Adrenal gland (tissue), 9 donors: ENCODE measurements at regions not wholly inside any gene's neighbourhood (a gene's known extent, or its start where the extent isn't known, plus 50 kb on each side); places are given as distances from the start of the nearest gene placed in this dataset.

ENCODE experiments used
- DNase-seq, 7 donors: peaks; one replicate each; pipeline ENCODE4 v3.0.0-alpha.2; 2019 to 2020
- H3K27ac ChIP-seq, 5 donors: fragments of 200-600 bp; sonication (generic) in 4 of 5; 1 replicate in 3 of 5; 2 replicates in 2 of 5; pipeline versions ENCODE4 v1.5.1 to v1.8.0; 2016 to 2020; ENCODE audit warnings: mild to moderate bottlenecking in 1 of 5
- H3K27me3 ChIP-seq: fragments of 200-600 bp; 2 replicates; pipeline ENCODE4 v1.8.0; 2021
- H3K36me3 ChIP-seq, 2 donors: fragments of 200-600 bp; replicated peaks in 1 of 2; 1 replicate in 1 of 2; 2 replicates in 1 of 2; pipeline versions ENCODE4 v1.5.1 to v1.8.0; 2018 to 2022
- H3K4me1 ChIP-seq, 2 donors: fragments of 200-600 bp; replicated peaks in 1 of 2; 1 replicate in 1 of 2; 2 replicates in 1 of 2; pipeline versions ENCODE4 v1.5.1 to v1.8.0; 2018 to 2021
- H3K4me3 ChIP-seq, 4 donors: fragments of 200-600 bp; sonication (generic) in 3 of 4; one replicate each; pipeline ENCODE4 v1.5.1; 2016 to 2018
- H3K9me3 ChIP-seq, 3 donors: fragments of 200-600 bp; sonication (generic) in 1 of 3; replicated peaks in 1 of 3; 1 replicate in 2 of 3; 2 replicates in 1 of 3; pipeline versions ENCODE4 v1.5.1 to v1.8.0; 2016 to 2021
- POLR2A ChIP-seq, 2 donors: fragments of 450-650 bp; IDR thresholded peaks; one replicate each; pipeline ENCODE4 v1.6.1; 2017; ENCODE audit warnings: antibody characterized with exemption in 2 of 2, mild to moderate bottlenecking in 2 of 2, moderate library complexity in 1 of 2
- WGBS, 4 donors: extraction: QIAGEN DNeasy Blood & Tissue Kit in 2 of 4; methylation state at CpG; one replicate each; pipeline versions ENCODE4 v1.1.5 to v1.1.7; 2013 to 2017; 5-methylcytosine and 5-hydroxymethylcytosine counted together
- intact Hi-C, 2 donors: fragments of 100-400 bp; cut with DNase I; formaldehyde crosslinking; loops; one replicate each; pipeline versions ENCODE4 v1.14.1 to v1.15.0; 2022 to 2023
- TF ChIP-seq, protein P1 (sequence below), 6 experiments: fragments of 450-650 bp in 4 of 6; fragments of 200-600 bp in 2 of 6; sonication (generic) in 1 of 6; IDR thresholded peaks; 1 replicate in 5 of 6; 2 replicates in 1 of 6; pipeline versions ENCODE4 v1.5.1 to v1.8.0; 2016 to 2021; ENCODE audit warnings: antibody characterized with exemption in 6 of 6, mild to moderate bottlenecking in 2 of 6, moderate library complexity in 1 of 6
- donor health status: healthy with polysubstance abuse.
- donor health status: Bipolar disorder and iron deficiency.
- donor health status: DM: yes; HTN: yes; CAD: no.
- donor health status: DM: no; HTN: no; CAD: no.
- donor health status: DM: no; HTN: no; CAD: no.

GRCh38 chr2:43171789-43172188 lies 54.6 kb downstream of the ZFP36L2 start:
- no peak overlapping the region for H3K27ac ChIP-seq
- no peaks in the 10 kb centered on the region for H3K27me3 ChIP-seq
- no peak overlapping the region for H3K4me3 ChIP-seq
- H3K36me3 ChIP-seq = no peaks in the 10 kb centered on the region
- TF ChIP-seq, protein P1, sequence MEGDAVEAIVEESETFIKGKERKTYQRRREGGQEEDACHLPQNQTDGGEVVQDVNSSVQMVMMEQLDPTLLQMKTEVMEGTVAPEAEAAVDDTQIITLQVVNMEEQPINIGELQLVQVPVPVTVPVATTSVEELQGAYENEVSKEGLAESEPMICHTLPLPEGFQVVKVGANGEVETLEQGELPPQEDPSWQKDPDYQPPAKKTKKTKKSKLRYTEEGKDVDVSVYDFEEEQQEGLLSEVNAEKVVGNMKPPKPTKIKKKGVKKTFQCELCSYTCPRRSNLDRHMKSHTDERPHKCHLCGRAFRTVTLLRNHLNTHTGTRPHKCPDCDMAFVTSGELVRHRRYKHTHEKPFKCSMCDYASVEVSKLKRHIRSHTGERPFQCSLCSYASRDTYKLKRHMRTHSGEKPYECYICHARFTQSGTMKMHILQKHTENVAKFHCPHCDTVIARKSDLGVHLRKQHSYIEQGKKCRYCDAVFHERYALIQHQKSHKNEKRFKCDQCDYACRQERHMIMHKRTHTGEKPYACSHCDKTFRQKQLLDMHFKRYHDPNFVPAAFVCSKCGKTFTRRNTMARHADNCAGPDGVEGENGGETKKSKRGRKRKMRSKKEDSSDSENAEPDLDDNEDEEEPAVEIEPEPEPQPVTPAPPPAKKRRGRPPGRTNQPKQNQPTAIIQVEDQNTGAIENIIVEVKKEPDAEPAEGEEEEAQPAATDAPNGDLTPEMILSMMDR (IDR thresholded peaks at IDR 0.05) = no peak
- TF ChIP-seq POLR2A (IDR thresholded peaks at IDR 0.05) = no peak
- DNase-seq = peak in 6 of 7 donors; percentile 55 to 85 (median 72)
- intact Hi-C loops = no loop called here
- H3K4me1 ChIP-seq = peaks cover 11 to 28% of the 10 kb centered on the region in 2 donors
- H3K9me3 ChIP-seq = peaks cover 0 to 9% (median 0%) of the 10 kb centered on the region in 3 donors
- WGBS, 4 donors = 65 to 88% (median 74%) methylated on average over 1 of the region's 1 CpG

DNA sequence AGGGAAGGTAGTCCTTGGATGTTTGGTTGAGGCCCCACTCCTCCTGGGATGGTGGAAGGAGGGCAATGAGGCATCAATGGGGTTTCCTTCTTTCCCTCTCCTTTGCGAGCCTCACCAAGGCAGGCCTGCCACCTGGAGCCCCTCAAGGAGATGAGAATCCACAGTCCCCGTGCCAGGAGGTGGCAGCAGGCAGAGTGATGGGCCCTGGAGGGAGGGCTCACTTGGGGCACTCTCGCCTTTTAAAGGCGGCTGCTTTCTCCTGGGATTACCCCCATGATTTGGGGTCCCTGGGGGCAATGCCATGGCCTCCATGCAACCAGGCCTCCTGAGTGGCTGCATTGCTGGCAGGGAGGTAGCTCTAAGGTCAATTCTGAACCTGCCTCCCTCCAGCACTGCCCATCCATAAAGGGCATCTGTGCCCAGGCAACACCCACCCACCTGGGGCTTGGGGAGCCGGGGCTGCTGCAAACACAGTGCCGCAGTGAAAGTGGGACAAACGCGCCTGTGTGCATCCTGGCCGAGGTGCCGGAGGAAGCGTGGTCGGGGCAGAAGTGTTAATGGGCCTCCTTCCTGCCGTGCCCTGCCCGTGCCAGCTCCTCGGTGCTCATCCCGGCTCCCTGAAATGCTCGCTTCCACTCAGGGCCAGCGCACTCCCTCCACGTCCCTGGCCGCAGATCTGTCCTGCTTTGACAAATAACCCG lies 55.9 kb downstream of the ZFP36L2 start:
- DNase-seq = no peak
- no peaks in the 10 kb centered on the region for H3K27me3 ChIP-seq
- no peak overlapping the region for H3K4me3 ChIP-seq
- H3K4me1 ChIP-seq = peaks cover 11 to 34% of the 10 kb centered on the region in 2 donors
- TF ChIP-seq POLR2A (IDR thresholded peaks at IDR 0.05) = no peak
- TF ChIP-seq, protein P1 (IDR thresholded peaks at IDR 0.05) = no peak
- H3K36me3 ChIP-seq = no peaks in the 10 kb centered on the region
- 81 to 84% (median 82%) methylated on average over 6 to 21 of the region's 21 CpGs for WGBS, 4 donors
- intact Hi-C loops = no loop called here
- peaks cover 0 to 7% (median 0%) of the 10 kb centered on the region in 3 donors for H3K9me3 ChIP-seq
- H3K27ac ChIP-seq = no peak overlapping the region

DNA sequence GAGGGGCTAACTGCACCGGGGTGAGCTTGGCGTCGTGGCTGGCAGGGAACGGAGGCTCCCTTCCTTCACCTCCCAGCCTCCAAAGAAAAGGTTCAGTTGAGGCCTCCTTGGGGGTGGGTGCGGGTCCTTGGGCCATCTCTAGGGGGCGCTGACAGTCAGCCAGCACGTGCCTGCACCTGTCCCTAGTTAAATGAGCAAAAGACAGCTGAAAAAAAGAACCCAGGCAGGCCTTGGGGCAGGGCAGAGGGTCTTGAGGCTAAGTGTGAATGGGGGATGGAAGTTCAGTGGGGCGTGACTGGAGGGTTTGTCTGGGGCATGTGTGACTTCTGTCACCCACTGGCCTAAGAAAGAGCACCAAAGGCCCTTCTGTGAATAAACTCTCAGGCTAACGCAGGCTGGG lies 56.4 kb downstream of the ZFP36L2 start:
- Histone ChIP-seq H3K36me3 (no peaks in the 10 kb centered on the region), H3K4me1 (peaks cover 11 to 35% of the 10 kb centered on the region in 2 donors), H3K27me3 (no peaks in the 10 kb centered on the region), H3K27ac (no peak overlapping the region), H3K4me3 (no peak overlapping the region), H3K9me3 (peaks cover 0 to 2% (median 0%) of the 10 kb centered on the region in 3 donors)
- 56 to 78% (median 72%) methylated on average over 8 to 9 of the region's 9 CpGs for WGBS, 4 donors
- intact Hi-C loops = no loop called here
- peak in 1 of 7 donors; percentile 48 for DNase-seq
- TF ChIP-seq, protein P1 (IDR thresholded peaks at IDR 0.05) = peak in 5 of 6 experiments; percentile 17 to 46 (median 30)
- no peak for TF ChIP-seq POLR2A (IDR thresholded peaks at IDR 0.05)

DNA sequence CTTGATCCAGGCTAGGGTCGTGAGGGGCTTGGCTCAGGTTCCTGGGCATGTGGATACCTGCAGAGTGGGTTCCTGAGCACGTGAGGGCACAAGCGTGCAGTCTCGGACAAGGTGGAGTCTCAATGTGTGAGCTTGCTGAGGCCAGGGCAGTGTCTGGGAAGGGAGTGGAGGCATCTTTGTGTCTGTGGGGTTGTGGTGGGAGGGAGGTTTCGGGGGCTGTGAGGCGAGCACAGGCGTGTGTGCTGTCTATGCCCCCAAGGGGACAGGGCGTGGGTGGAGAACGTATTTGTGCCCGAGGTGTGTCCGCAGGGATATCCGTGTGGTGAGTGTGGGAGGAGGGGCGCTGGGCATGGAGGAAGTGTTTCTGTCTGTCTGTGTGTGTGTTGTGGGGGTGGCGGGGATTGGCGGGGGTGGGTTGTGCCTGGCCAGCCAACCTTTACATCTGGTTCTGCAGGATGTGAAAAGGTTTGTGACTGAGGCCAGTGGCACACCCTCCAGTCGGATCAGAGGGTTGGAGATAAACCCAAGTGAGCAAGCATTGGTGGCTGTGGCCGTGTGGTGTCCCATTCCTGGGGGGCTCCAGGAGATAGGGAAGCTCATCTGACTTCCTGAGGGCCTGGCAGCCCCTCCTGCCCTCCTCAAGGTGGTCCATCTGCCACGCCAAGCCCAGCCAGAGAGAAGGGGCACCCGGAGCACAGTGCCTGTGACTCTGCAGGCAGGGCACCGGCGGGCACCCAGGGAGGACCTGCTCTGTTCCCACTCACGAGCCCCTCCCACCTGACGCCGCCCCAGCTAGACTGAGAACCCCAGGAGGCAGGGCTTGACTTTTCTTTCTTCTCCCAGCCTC lies 57.1 kb downstream of the ZFP36L2 start:
- intact Hi-C loops = no loop called here

More for the DNA sequence above, 57.1 kb downstream of the ZFP36L2 start:
- Histone ChIP-seq H3K4me1 (peaks cover 11 to 33% of the 10 kb centered on the region in 2 donors), H3K27me3 (no peaks in the 10 kb centered on the region), H3K4me3 (no peak overlapping the region), H3K36me3 (no peaks in the 10 kb centered on the region), H3K9me3 (no peaks in the 10 kb centered on the region), H3K27ac (peak overlapping the region in 3 of 5 donors; percentile 20 to 72 (median 54))
- DNase-seq = peak in 4 of 7 donors; percentile 19 to 66 (median 44)
- 61 to 73% (median 66%) methylated on average over 21 to 24 of the region's 24 CpGs for WGBS, 4 donors
- TF ChIP-seq POLR2A (IDR thresholded peaks at IDR 0.05) = no peak
- TF ChIP-seq, protein P1 (IDR thresholded peaks at IDR 0.05) = no peak
